Spleen (tissue), 11 donors: ENCODE measurements at regions not wholly inside any gene's neighbourhood (a gene's known extent, or its start where the extent isn't known, plus 50 kb on each side); places are given as distances from the start of the nearest gene placed in this dataset.
"Not testable (repeated sequence)": the region's sequence is repeated elsewhere in the genome, so short reads cannot be mapped to it uniquely, and the experiment has no call there.

Experiments
- DNase-seq: peaks from one replicate; pipeline ENCODE4 v3.0.0-alpha.2; 2020
- H3K27ac ChIP-seq, 8 donors: fragments of 200-600 bp; sonication (generic) in 7 of 8; 1 replicate in 4 of 8; 2 replicates in 4 of 8; pipeline versions ENCODE4 v1.5.0 to v1.8.0; 2016 to 2021; ENCODE audit warnings: inconsistent platforms in 4 of 8, mild to moderate bottlenecking in 4 of 8, moderate library complexity in 1 of 8
- H3K27me3 ChIP-seq, 7 donors: fragments of 200-600 bp; sonication (generic) in 6 of 7; replicated peaks in 1 of 7; 1 replicate in 4 of 7; 2 replicates in 3 of 7; pipeline versions ENCODE4 v1.5.0 to v1.8.0; 2016 to 2021; ENCODE audit warnings: inconsistent platforms in 3 of 7, mild to moderate bottlenecking in 1 of 7
- H3K36me3 ChIP-seq, 6 donors: fragments of 200-600 bp; sonication (generic) in 5 of 6; 1 replicate in 4 of 6; 2 replicates in 2 of 6; pipeline versions ENCODE4 v1.5.0 to v1.8.0; 2016 to 2021; ENCODE audit warnings: inconsistent platforms in 2 of 6
- H3K4me1 ChIP-seq, 6 donors: fragments of 200-600 bp; sonication (generic) in 5 of 6; 1 replicate in 3 of 6; 2 replicates in 3 of 6; pipeline versions ENCODE4 v1.5.0 to v1.8.0; 2016 to 2021; ENCODE audit warnings: inconsistent platforms in 3 of 6
- H3K4me3 ChIP-seq, 8 donors: fragments of 200-600 bp; sonication (generic) in 7 of 8; 1 replicate in 4 of 8; 2 replicates in 4 of 8; pipeline versions ENCODE4 v1.5.0 to v1.8.0; 2016 to 2021; ENCODE audit warnings: inconsistent platforms in 4 of 8, mild to moderate bottlenecking in 4 of 8, moderate library complexity in 2 of 8
- H3K9me3 ChIP-seq, 8 donors: fragments of 200-600 bp; sonication (generic) in 7 of 8; 1 replicate in 4 of 8; 2 replicates in 4 of 8; pipeline versions ENCODE4 v1.5.0 to v1.8.0; 2016 to 2021; ENCODE audit warnings: inconsistent platforms in 4 of 8
- POLR2A ChIP-seq, 3 donors: fragments of 450-650 bp; IDR thresholded peaks; one replicate each; pipeline ENCODE4 v1.5.1; 2017; ENCODE audit warnings: antibody characterized with exemption in 3 of 3, mild to moderate bottlenecking in 1 of 3
- POLR2AphosphoS5 ChIP-seq, 3 donors: sonication (generic); formaldehyde crosslinking; IDR thresholded peaks; one replicate each; pipeline ENCODE4 v1.5.1; 2017; ENCODE audit warnings: antibody characterized with exemption in 3 of 3
- WGBS, 5 donors: extraction: QIAGEN DNeasy Blood & Tissue Kit in 3 of 5; methylation state at CpG; one replicate each; pipeline versions ENCODE4 v1.1.5 to v1.1.7; 2013 to 2018; 5-methylcytosine and 5-hydroxymethylcytosine counted together
- intact Hi-C: fragments of 100-400 bp; cut with DNase I; formaldehyde crosslinking; loops from one replicate; pipeline ENCODE4 v1.15.0; 2023; ENCODE audit warnings: low total_unique reads
- TF ChIP-seq, protein P1 (sequence below), 11 experiments: fragments of 200-600 bp in 7 of 11; fragments of 450-650 bp in 4 of 11; sonication (generic) in 4 of 11; IDR thresholded peaks in 8 of 11; conservative IDR thresholded peaks in 3 of 11; 1 replicate in 7 of 11; 2 replicates in 4 of 11; pipeline versions ENCODE4 v1.4.0 to v1.8.0; 2016 to 2021; ENCODE audit warnings: antibody characterized with exemption in 11 of 11, inconsistent platforms in 4 of 11, mild to moderate bottlenecking in 1 of 11
- donor health status: healthy with polysubstance abuse.
- donor health status: DM: no; HTN: no; CAD: no; lungs with moderate emphysema.
- donor health status: DM: no; HTN: no; CAD: no.
- donor health status: Bipolar disorder and iron deficiency.
- donor health status: healthy.
- donor health status: DM: no; HTN: no; CAD: no.
- donor health status: DM: yes; HTN: yes; CAD: no.

DNA sequence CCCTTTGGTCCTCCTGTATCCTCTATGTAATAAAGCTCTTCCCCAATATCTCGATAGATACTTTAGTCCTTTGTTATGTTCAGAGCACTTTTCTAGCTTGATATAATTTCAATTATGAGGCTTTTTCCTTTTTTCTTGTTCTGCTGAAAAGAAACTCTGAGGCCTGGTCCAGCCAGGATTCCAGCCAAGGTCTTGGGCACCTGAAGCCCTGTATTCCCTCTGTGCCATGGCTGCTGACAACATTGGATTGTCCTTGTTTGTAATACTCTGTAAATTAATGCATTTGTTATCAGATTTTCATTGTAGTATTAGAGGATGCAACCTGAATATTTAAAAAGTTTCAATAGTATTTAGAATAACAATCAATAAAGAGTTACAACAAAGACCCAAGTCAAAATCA is 67.9 kb upstream of the ADAMTS5 start:
- no peaks in the 10 kb centered on the region for H3K27me3 ChIP-seq
- TF ChIP-seq, protein P1, sequence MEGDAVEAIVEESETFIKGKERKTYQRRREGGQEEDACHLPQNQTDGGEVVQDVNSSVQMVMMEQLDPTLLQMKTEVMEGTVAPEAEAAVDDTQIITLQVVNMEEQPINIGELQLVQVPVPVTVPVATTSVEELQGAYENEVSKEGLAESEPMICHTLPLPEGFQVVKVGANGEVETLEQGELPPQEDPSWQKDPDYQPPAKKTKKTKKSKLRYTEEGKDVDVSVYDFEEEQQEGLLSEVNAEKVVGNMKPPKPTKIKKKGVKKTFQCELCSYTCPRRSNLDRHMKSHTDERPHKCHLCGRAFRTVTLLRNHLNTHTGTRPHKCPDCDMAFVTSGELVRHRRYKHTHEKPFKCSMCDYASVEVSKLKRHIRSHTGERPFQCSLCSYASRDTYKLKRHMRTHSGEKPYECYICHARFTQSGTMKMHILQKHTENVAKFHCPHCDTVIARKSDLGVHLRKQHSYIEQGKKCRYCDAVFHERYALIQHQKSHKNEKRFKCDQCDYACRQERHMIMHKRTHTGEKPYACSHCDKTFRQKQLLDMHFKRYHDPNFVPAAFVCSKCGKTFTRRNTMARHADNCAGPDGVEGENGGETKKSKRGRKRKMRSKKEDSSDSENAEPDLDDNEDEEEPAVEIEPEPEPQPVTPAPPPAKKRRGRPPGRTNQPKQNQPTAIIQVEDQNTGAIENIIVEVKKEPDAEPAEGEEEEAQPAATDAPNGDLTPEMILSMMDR (IDR thresholded peaks at IDR 0.05 in 8 of 11, conservative IDR thresholded peaks at IDR 0.05 in 3 of 11), result no peak
- TF ChIP-seq POLR2A (IDR thresholded peaks at IDR 0.05) (no peak), POLR2AphosphoS5 (IDR thresholded peaks at IDR 0.05) (no peak)
- H3K27ac ChIP-seq, result no peak overlapping the region
- intact Hi-C loops, result no loop called here
- H3K4me3 ChIP-seq, result no peak overlapping the region
- no peak for DNase-seq
- WGBS, 5 donors, result 85 to 100% (median 88%) methylated on average over 1 of the region's 1 CpG
- H3K9me3 ChIP-seq, result no peaks in the 10 kb centered on the region
- no peaks in the 10 kb centered on the region for H3K4me1 ChIP-seq
- no peaks in the 10 kb centered on the region for H3K36me3 ChIP-seq

DNA sequence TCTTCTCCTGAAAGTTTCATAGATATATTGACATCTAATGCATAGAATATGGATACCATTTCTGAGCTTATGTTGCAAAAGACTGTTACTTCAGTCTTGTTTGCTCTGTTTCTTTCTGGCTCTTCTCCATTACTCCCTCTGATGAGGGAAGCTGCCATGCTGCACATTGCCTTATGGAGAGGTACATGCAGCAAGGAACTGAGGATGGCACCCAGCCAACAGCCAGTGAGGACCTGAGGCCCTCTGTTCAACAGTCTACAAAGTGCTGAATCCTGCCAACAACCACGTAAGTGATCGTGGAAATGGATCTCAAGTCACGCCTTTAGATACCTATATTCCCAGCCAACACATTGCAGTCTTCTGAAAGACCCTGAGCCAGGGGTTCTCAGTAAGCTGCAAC is 66.6 kb upstream of the ADAMTS5 start:
- DNase-seq, result no peak
- Histone ChIP-seq H3K27ac (no peak overlapping the region), H3K9me3 (no peaks in the 10 kb centered on the region), H3K4me3 (no peak overlapping the region), H3K36me3 (no peaks in the 10 kb centered on the region), H3K27me3 (no peaks in the 10 kb centered on the region), H3K4me1 (no peaks in the 10 kb centered on the region)
- 53 to 84% (median 75%) methylated on average over 3 of the region's 3 CpGs for WGBS, 5 donors
- no peak for TF ChIP-seq POLR2A (IDR thresholded peaks at IDR 0.05)
- TF ChIP-seq, protein P1 (IDR thresholded peaks at IDR 0.05 in 8 of 11, conservative IDR thresholded peaks at IDR 0.05 in 3 of 11), result no peak
- TF ChIP-seq POLR2AphosphoS5 (IDR thresholded peaks at IDR 0.05), result no peak
- intact Hi-C loops, result no loop called here

DNA sequence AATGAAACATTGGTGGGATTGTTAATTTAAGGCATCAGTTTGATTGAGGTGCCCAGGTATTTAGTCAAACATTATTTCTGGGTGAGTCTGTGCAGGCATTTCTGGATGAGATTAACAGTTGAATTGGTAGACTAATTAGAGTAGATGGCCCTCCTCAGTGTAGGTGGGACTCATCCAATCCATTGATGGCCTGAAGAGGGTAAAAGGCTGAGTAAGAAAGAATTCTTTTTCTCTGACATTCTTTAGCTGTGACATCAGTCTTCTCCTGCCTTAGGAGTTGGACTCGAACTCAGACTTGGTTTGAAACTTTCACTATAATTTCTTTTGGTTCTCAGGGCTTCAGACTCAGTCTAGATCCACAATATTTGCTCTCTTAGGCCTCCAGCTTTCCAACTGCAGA is 59.6 kb upstream of the ADAMTS5 start:
- intact Hi-C loops, result no loop called here
- no peak overlapping the region for H3K27ac ChIP-seq
- H3K4me1 ChIP-seq, result no peaks in the 10 kb centered on the region
- no peak overlapping the region for H3K4me3 ChIP-seq
- TF ChIP-seq POLR2A (IDR thresholded peaks at IDR 0.05), result no peak
- TF ChIP-seq, protein P1 (IDR thresholded peaks at IDR 0.05 in 8 of 11, conservative IDR thresholded peaks at IDR 0.05 in 3 of 11), result no peak
- no peak for TF ChIP-seq POLR2AphosphoS5 (IDR thresholded peaks at IDR 0.05)
- DNase-seq, result no peak
- WGBS, 5 donors, result 56 to 74% (median 65%) methylated on average over 1 of the region's 1 CpG
- no peaks in the 10 kb centered on the region for H3K36me3 ChIP-seq
- no peaks in the 10 kb centered on the region for H3K27me3 ChIP-seq
- H3K9me3 ChIP-seq, result no peaks in the 10 kb centered on the region

DNA sequence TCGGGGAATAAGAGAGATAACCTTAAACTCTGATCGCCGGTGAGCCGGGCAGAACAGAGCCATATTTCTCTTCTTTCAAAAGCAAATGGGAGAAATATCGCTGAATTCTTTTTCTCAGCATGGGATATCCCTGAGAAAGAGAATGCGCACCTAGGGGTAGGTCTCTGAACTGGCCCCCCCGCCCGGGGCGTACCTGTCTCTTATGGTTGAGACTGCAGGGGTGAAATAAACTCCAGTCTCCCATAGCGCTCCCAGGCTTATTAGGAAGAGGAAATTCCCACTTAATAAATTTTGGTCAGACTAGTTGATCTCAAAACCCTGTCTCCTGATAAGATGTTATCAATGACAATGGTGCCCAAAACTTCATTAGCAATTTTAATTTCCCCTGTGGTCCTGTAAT is 58.8 kb upstream of the ADAMTS5 start:
- intact Hi-C loops, H3K27me3 ChIP-seq, H3K4me3 ChIP-seq, H3K9me3 ChIP-seq, H3K27ac ChIP-seq, DNase-seq, H3K4me1 ChIP-seq, H3K36me3 ChIP-seq: not testable (repeated sequence)
- WGBS, 5 donors, result 50 to 70% (median 56%) methylated on average over 9 to 10 of the region's 10 CpGs

DNA sequence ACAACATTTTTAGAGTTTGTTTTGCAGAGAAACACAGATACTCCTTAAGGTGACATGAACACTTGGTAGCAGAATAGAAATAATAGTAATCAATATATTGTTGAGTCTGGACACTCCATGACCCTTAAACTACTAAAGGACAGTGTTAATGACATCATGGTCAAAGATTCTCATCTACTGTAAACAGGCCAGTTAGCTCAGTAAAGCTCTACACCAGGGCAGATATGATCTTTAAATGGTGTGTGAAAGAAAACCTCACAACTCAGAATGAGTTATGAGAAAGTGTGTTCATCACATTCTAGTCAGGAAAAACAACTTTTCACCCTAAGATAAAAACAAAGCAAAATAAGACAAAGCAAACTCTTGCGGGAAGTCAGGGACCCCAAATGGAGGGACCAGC is 58.1 kb upstream of the ADAMTS5 start:
- WGBS, 5 donors, result 81 to 95% (median 86%) methylated on average over 1 of the region's 1 CpG
- Histone ChIP-seq H3K27me3 (no peaks in the 10 kb centered on the region), H3K27ac (no peak overlapping the region), H3K4me3 (no peak overlapping the region), H3K4me1 (no peaks in the 10 kb centered on the region), H3K36me3 (no peaks in the 10 kb centered on the region), H3K9me3 (no peaks in the 10 kb centered on the region)
- no peak for DNase-seq
- intact Hi-C loops, result no loop called here
- no peak for TF ChIP-seq POLR2A (IDR thresholded peaks at IDR 0.05)
- TF ChIP-seq, protein P1 (IDR thresholded peaks at IDR 0.05 in 8 of 11, conservative IDR thresholded peaks at IDR 0.05 in 3 of 11), result no peak
- no peak for TF ChIP-seq POLR2AphosphoS5 (IDR thresholded peaks at IDR 0.05)
